Progenitor cell of endocrine pancreas (in vitro differentiated cells): ENCODE measurements at regions not wholly inside any gene's neighbourhood (a gene's known extent, or its start where the extent isn't known, plus 50 kb on each side); places are given as distances from the start of the nearest gene placed in this dataset.

ENCODE experiments used
- DNase-seq: peaks from one replicate; pipeline ENCODE4 v3.0.0; 2021; ENCODE audit warnings: low spot score; ENCODE audit not compliant: unreplicated experiment
- H3K27ac Mint-ChIP-seq: 2 replicates; pipeline ENCODE4 v1.8.0; 2021; ENCODE audit warnings: mild to moderate bottlenecking, moderate library complexity, mixed read lengths
- H3K27me3 Mint-ChIP-seq: 2 replicates; pipeline ENCODE4 v1.8.0; 2021; ENCODE audit warnings: mixed read lengths
- H3K36me3 Mint-ChIP-seq: 2 replicates; pipeline ENCODE4 v1.8.0; 2022; ENCODE audit warnings: mixed read lengths; ENCODE audit not compliant: insufficient read depth
- H3K4me1 Mint-ChIP-seq: 2 replicates; pipeline ENCODE4 v1.8.0; 2021; ENCODE audit warnings: low read depth, mixed read lengths
- H3K4me3 Mint-ChIP-seq: 2 replicates; pipeline ENCODE4 v1.8.0; 2021; ENCODE audit warnings: low read depth, mild to moderate bottlenecking, moderate library complexity, mixed read lengths
- H3K9me3 Mint-ChIP-seq: 2 replicates; pipeline ENCODE4 v1.8.0; 2021; ENCODE audit warnings: low read depth, mixed read lengths
- CTCF ChIP-seq: fragments of 200-600 bp; sonication (generic); IDR thresholded peaks from one replicate; pipeline ENCODE4 v1.5.0; 2021; ENCODE audit warnings: antibody characterized with exemption, mild to moderate bottlenecking; ENCODE audit not compliant: unreplicated experiment

DNA sequence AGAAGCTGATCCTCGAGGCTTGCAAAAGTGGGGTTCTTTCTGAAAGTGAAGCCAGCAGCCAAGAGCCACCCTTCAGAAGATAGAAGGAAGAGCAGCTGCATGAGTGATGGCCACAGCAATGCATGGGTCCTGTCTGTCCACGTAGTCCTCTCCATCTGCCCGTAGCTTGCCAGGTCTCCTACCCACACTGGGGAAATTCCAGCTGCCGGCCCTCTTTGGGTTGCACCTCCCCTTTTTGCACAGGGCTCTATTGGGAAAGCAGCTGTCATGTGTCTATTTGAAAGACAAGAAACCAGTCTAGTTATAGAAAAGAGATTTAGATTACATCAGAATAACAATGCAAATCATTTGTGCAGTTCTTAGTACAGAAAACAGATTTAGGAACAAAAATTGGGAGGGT lies 204.4 kb downstream of the GIPC2 start:
- TF ChIP-seq CTCF, result no peak
- Mint-ChIP-seq H3K27me3 (peaks cover 17% of the 10 kb centered on the region), H3K4me1 (no peaks in the 10 kb centered on the region)

DNA sequence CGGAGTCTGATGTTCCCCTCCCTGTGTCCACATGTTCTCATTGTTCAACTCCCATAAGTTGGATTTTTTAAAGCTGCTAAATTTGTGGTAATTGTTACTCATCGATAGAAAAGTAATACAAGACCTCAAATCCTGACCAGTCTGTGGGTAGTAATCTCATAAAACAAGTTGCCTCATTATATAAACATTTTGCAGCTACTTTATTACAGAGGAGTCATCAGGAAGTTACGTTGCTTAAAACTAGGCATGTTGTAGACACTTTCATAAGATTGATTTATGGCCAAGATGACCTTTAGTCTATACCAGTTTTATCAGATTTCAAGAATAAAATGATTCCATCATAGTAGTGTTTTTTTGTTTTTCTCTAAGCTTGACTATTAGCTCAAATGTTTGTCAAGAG lies 208.8 kb downstream of the GIPC2 start:
- Mint-ChIP-seq H3K9me3 (peaks cover 4% of the 10 kb centered on the region), H3K36me3 (no peaks in the 10 kb centered on the region), H3K4me3 (no peak overlapping the region), H3K4me1 (no peaks in the 10 kb centered on the region), H3K27me3 (peaks cover 22% of the 10 kb centered on the region), H3K27ac (no peak overlapping the region)
- DNase-seq, result no peak
- no peak for TF ChIP-seq CTCF

More for the DNA sequence above, 204.4 kb downstream of the GIPC2 start:
- Mint-ChIP-seq H3K9me3 (peaks cover 4% of the 10 kb centered on the region), H3K4me3 (no peak overlapping the region), H3K27ac (no peak overlapping the region), H3K36me3 (no peaks in the 10 kb centered on the region)
- DNase-seq, result no peak

GRCh38 chr1:78255383-78255782 lies 209.6 kb downstream of the GIPC2 start:
- no peak for TF ChIP-seq CTCF
- H3K4me3 Mint-ChIP-seq, result no peak overlapping the region
- DNase-seq, result no peak
- H3K9me3 Mint-ChIP-seq, result peaks cover 9% of the 10 kb centered on the region
- no peak overlapping the region for H3K27ac Mint-ChIP-seq
- no peaks in the 10 kb centered on the region for H3K36me3 Mint-ChIP-seq
- peaks cover 22% of the 10 kb centered on the region for H3K27me3 Mint-ChIP-seq
- no peaks in the 10 kb centered on the region for H3K4me1 Mint-ChIP-seq

DNA sequence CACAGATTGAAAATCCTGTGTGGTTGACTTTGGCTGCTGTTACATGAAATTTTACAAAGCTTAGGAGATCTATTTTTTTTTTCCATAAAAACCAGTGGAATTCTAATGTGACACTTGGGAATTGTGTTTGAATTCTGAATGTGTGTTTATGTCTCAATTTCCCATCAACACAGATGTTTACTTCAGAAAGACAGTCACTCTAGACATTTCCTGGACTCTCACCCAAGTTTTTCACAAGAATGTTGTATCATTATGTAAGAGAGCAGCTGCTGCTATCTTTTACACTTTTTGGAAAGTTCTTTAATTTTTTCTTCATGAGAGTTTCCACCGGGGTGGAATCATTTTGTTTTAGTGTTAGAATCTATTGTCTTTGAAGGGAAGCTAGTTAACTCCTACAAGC lies 210.1 kb downstream of the GIPC2 start:
- no peak for DNase-seq
- Mint-ChIP-seq H3K36me3 (no peaks in the 10 kb centered on the region), H3K9me3 (peaks cover 9% of the 10 kb centered on the region), H3K27ac (no peak overlapping the region), H3K4me3 (no peak overlapping the region), H3K4me1 (no peaks in the 10 kb centered on the region), H3K27me3 (peaks cover 22% of the 10 kb centered on the region)
- TF ChIP-seq CTCF, result no peak

GRCh38 chr1:78263459-78263858 lies 217.7 kb downstream of the GIPC2 start:
- H3K36me3 Mint-ChIP-seq, result no peaks in the 10 kb centered on the region
- TF ChIP-seq CTCF, result no peak
- DNase-seq, result no peak
- no peak overlapping the region for H3K27ac Mint-ChIP-seq
- no peaks in the 10 kb centered on the region for H3K4me1 Mint-ChIP-seq
- peaks cover 17% of the 10 kb centered on the region for H3K9me3 Mint-ChIP-seq
- no peak overlapping the region for H3K4me3 Mint-ChIP-seq
- H3K27me3 Mint-ChIP-seq, result no peaks in the 10 kb centered on the region
